Neural progenitor cell (in vitro differentiated cells): ENCODE measurements at regions not wholly inside any gene's neighbourhood (a gene's known extent, or its start where the extent isn't known, plus 50 kb on each side); places are given as distances from the start of the nearest gene placed in this dataset.

Experiments used
- DNase-seq: peaks from one replicate; pipeline ENCODE4 v3.0.0-alpha.2; 2016; ENCODE audit warnings: low spot score
- H2AFZ ChIP-seq: fragments of 200-600 bp; sonication (generic); replicated peaks from 2 replicates; pipeline ENCODE4 v1.6.1; 2016; ENCODE audit warnings: antibody characterized with exemption
- H3F3A ChIP-seq: fragments of 200-600 bp; sonication (generic); 2 replicates; pipeline ENCODE4 v1.6.1; 2016; ENCODE audit warnings: antibody characterized with exemption, low read depth
- H3K27ac ChIP-seq: fragments of 200-600 bp; sonication (generic); 2 replicates; pipeline ENCODE4 v1.5.1; 2016; ENCODE audit warnings: mild to moderate bottlenecking
- H3K27me3 ChIP-seq: fragments of 200-600 bp; sonication (generic); 2 replicates; pipeline ENCODE4 v1.6.1; 2016; ENCODE audit warnings: mild to moderate bottlenecking, moderate library complexity
- H3K36me3 ChIP-seq: fragments of 200-600 bp; sonication (generic); 2 replicates; pipeline ENCODE4 v1.5.1; 2016
- H3K4me1 ChIP-seq: fragments of 200-600 bp; sonication (generic); 2 replicates; pipeline ENCODE4 v1.6.1; 2016; ENCODE audit warnings: mixed run types
- H3K4me2 ChIP-seq: fragments of 200-600 bp; sonication (generic); 2 replicates; pipeline ENCODE4 v1.6.1; 2016
- H3K4me3 ChIP-seq: fragments of 200-600 bp; sonication (generic); 2 replicates; pipeline ENCODE4 v1.5.1; 2016
- H3K79me2 ChIP-seq: fragments of 200-600 bp; sonication (generic); 2 replicates; pipeline ENCODE4 v1.6.1; 2016; ENCODE audit warnings: low read depth
- H3K9ac ChIP-seq: fragments of 200-600 bp; sonication (generic); 2 replicates; pipeline ENCODE4 v1.6.1; 2016
- H3K9me3 ChIP-seq: fragments of 200-600 bp; sonication (generic); 2 replicates; pipeline ENCODE4 v1.5.1; 2016; ENCODE audit warnings: low read depth
- H4K20me1 ChIP-seq: fragments of 200-600 bp; sonication (generic); 2 replicates; pipeline ENCODE4 v1.6.1; 2016; ENCODE audit warnings: low read depth
- H3K27ac Mint-ChIP-seq: 3 replicates; pipeline ENCODE4 v1.8.0; 2021; ENCODE audit warnings: mixed read lengths
- H3K27me3 Mint-ChIP-seq: 2 replicates; pipeline ENCODE4 v1.8.0; 2022; ENCODE audit warnings: low read depth, mild to moderate bottlenecking, inconsistent platforms, moderate library complexity, mixed read lengths; ENCODE audit not compliant: insufficient read depth
- H3K36me3 Mint-ChIP-seq: 3 replicates; pipeline ENCODE4 v1.8.0; 2021; ENCODE audit warnings: mixed read lengths
- H3K4me1 Mint-ChIP-seq: 3 replicates; pipeline ENCODE4 v1.8.0; 2021; ENCODE audit warnings: mixed read lengths
- H3K4me3 Mint-ChIP-seq: 3 replicates; pipeline ENCODE4 v1.8.0; 2021; ENCODE audit warnings: mild to moderate bottlenecking, moderate library complexity, mixed read lengths
- H3K9me3 Mint-ChIP-seq: 3 replicates; pipeline ENCODE4 v1.8.0; 2020; ENCODE audit warnings: mixed read lengths
- EZH2 ChIP-seq: fragments of 200-600 bp; sonication (generic); IDR thresholded peaks from 2 replicates; pipeline ENCODE4 v1.6.1; 2017; ENCODE audit warnings: antibody characterized with exemption, mild to moderate bottlenecking, moderate library complexity
- EZH2phosphoT487 ChIP-seq: fragments of 200-600 bp; sonication (generic); IDR thresholded peaks from 2 replicates; pipeline ENCODE4 v1.6.1; 2017; ENCODE audit warnings: antibody characterized with exemption
- TF ChIP-seq, protein P1 (sequence below): fragments of 200-600 bp; sonication (generic); IDR thresholded peaks from 2 replicates; pipeline ENCODE4 v1.5.1; 2017; ENCODE audit warnings: antibody characterized with exemption, mild to moderate bottlenecking

DNA sequence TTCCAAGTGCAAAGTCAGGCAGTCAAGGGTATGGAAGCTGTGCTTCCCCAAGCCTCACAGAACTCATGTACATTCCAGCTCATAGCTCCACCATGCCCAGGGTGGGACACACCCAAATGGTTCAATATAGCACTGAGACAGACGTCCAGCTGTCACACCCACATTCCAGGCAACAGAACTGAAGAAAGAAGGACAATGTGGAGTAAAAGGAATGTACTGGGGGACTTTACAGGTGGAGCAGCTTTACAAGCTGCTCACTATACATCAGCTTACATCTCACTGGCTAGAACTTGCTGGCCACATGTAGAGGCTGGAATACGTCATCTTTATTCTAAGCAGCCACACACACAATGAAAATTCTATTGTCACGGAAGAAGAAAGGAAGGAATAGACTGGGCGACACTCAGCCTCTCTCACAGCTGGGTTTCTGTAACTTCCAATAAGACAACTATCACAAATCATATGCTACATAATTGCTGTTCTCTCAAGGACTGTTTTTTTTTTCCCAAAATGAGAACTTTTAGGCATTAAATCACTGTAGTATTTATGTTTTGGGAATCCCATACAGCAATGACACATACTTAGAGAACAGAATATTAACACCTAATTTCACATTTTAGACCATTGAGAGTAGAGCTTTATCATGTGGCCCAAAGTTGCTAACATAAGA lies 86.1 kb downstream of the KLF12 start:
- no peak overlapping the region for H3K27ac ChIP-seq
- H3K27me3 ChIP-seq = no peaks in the 10 kb centered on the region
- no peaks in the 10 kb centered on the region for H4K20me1 ChIP-seq
- H3K9ac ChIP-seq = no peak overlapping the region
- H3K4me1 ChIP-seq = peaks cover 21% of the 10 kb centered on the region
- H2AFZ ChIP-seq = no peak overlapping the region
- no peak overlapping the region for H3K4me2 ChIP-seq
- Mint-ChIP-seq H3K27ac (no peak overlapping the region), H3K36me3 (peaks cover 30% of the 10 kb centered on the region), H3K4me1 (peaks cover 20% of the 10 kb centered on the region), H3K9me3 (peaks cover 11% of the 10 kb centered on the region), H3K27me3 (no peaks in the 10 kb centered on the region), H3K4me3 (no peak overlapping the region)
- DNase-seq = peak; percentile 13
- TF ChIP-seq EZH2phosphoT487 (no peak), EZH2 (no peak)
- TF ChIP-seq, protein P1, sequence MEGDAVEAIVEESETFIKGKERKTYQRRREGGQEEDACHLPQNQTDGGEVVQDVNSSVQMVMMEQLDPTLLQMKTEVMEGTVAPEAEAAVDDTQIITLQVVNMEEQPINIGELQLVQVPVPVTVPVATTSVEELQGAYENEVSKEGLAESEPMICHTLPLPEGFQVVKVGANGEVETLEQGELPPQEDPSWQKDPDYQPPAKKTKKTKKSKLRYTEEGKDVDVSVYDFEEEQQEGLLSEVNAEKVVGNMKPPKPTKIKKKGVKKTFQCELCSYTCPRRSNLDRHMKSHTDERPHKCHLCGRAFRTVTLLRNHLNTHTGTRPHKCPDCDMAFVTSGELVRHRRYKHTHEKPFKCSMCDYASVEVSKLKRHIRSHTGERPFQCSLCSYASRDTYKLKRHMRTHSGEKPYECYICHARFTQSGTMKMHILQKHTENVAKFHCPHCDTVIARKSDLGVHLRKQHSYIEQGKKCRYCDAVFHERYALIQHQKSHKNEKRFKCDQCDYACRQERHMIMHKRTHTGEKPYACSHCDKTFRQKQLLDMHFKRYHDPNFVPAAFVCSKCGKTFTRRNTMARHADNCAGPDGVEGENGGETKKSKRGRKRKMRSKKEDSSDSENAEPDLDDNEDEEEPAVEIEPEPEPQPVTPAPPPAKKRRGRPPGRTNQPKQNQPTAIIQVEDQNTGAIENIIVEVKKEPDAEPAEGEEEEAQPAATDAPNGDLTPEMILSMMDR = no peak
- no peak overlapping the region for H3K4me3 ChIP-seq
- no peaks in the 10 kb centered on the region for H3K36me3 ChIP-seq
- H3K79me2 ChIP-seq = peaks cover 10% of the 10 kb centered on the region
- no peaks in the 10 kb centered on the region for H3F3A ChIP-seq
- H3K9me3 ChIP-seq = no peaks in the 10 kb centered on the region

DNA sequence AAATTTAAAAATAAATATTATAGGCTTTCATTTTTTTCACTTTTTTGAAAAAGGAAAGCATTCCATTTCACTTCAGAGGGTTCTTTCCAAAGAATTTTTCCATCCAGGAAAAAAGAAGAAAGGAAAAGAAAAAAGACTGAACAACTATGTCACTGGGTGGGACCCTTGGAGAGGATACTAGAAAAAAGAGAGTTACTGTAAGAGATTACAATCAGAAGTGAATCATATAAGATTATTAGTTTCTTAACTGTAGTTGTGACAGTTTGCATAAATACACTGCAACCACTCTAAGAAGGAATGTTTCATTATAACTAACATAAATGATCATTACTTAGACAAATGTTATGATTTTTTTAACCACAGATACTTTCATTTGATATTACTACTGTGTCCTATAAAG lies 87.8 kb downstream of the KLF12 start:
- peaks cover 22% of the 10 kb centered on the region for H3K4me1 Mint-ChIP-seq
- H3K9ac ChIP-seq = no peak overlapping the region
- H3F3A ChIP-seq = no peaks in the 10 kb centered on the region
- H2AFZ ChIP-seq = no peak overlapping the region
- H3K9me3 Mint-ChIP-seq = peaks cover 10% of the 10 kb centered on the region
- no peaks in the 10 kb centered on the region for H4K20me1 ChIP-seq
- peaks cover 21% of the 10 kb centered on the region for H3K4me1 ChIP-seq
- no peaks in the 10 kb centered on the region for H3K9me3 ChIP-seq
- no peak overlapping the region for H3K27ac ChIP-seq
- peaks cover 29% of the 10 kb centered on the region for H3K36me3 Mint-ChIP-seq
- H3K4me2 ChIP-seq = no peak overlapping the region
- TF ChIP-seq, protein P1 = no peak
- no peak for TF ChIP-seq EZH2
- TF ChIP-seq EZH2phosphoT487 = no peak
- peaks cover 6% of the 10 kb centered on the region for H3K79me2 ChIP-seq
- DNase-seq = no peak
- H3K27me3 ChIP-seq = no peaks in the 10 kb centered on the region
- no peaks in the 10 kb centered on the region for H3K27me3 Mint-ChIP-seq
- no peak overlapping the region for H3K4me3 ChIP-seq
- no peaks in the 10 kb centered on the region for H3K36me3 ChIP-seq
- H3K4me3 Mint-ChIP-seq = no peak overlapping the region
- H3K27ac Mint-ChIP-seq = no peak overlapping the region

DNA sequence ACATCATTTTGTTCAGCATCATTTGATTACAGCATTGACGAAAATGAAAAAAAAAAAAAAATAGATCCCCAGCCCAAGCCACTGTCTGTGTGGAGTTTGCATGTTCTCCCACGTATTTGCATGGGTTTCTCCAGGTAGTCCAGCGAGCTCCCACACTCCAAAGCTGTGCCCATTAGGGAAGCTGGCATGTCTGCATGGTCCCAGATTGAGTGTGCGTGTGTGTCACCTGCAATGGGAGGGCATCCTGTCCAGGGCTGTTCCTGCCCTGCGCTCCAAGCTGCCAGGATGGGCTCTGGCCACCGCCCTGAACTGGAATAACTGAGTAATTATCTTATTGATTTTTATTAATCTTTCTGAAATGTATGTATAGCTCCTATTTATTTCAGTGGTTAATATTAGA lies 88.6 kb downstream of the KLF12 start:
- H3K36me3 Mint-ChIP-seq = peaks cover 24% of the 10 kb centered on the region
- H3K27ac Mint-ChIP-seq = no peak overlapping the region
- Histone ChIP-seq H3K79me2 (peaks cover 5% of the 10 kb centered on the region), H3K27ac (no peak overlapping the region), H3K4me3 (no peak overlapping the region), H4K20me1 (no peaks in the 10 kb centered on the region), H2AFZ (no peak overlapping the region), H3K27me3 (no peaks in the 10 kb centered on the region), H3K4me2 (no peak overlapping the region), H3K9ac (no peak overlapping the region), H3K36me3 (no peaks in the 10 kb centered on the region), H3K4me1 (peaks cover 24% of the 10 kb centered on the region), H3F3A (no peaks in the 10 kb centered on the region), H3K9me3 (no peaks in the 10 kb centered on the region)
- peaks cover 8% of the 10 kb centered on the region for H3K9me3 Mint-ChIP-seq
- H3K4me3 Mint-ChIP-seq = no peak overlapping the region
- no peak for DNase-seq
- peaks cover 28% of the 10 kb centered on the region for H3K4me1 Mint-ChIP-seq
- TF ChIP-seq EZH2 (no peak), EZH2phosphoT487 (no peak)
- TF ChIP-seq, protein P1 = no peak
- no peaks in the 10 kb centered on the region for H3K27me3 Mint-ChIP-seq
